CD4-positive, alpha-beta T cell treated with Interleukin-15 for 1 hour (primary cell): ENCODE measurements at regions not wholly inside any gene's neighbourhood (a gene's known extent, or its start where the extent isn't known, plus 50 kb on each side); places are given as distances from the start of the nearest gene placed in this dataset.

Experiments
- DNase-seq: peaks from one replicate; pipeline ENCODE4 v3.0.0-alpha.2; 2020

DNA sequence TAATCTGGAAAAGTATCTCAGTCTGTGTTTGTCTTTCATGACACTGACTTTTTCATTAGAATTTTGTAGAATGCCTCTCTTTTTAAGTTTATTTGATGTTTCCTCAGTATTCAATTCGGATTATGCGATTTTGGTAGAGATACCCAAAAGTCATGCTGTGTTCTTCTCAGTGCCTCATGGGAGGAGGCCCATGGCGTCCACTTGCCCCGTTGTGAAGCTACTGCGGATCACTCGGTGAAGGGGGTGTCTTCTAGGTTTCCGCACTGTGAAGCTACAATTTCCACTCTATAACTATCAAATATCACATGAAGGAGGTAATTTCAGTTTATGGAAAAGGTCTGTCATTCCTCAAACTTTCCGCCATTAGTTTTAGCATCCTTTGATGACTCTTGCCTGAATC, 794.0 kb downstream of the TBC1D22A start:
- no peak for DNase-seq

DNA sequence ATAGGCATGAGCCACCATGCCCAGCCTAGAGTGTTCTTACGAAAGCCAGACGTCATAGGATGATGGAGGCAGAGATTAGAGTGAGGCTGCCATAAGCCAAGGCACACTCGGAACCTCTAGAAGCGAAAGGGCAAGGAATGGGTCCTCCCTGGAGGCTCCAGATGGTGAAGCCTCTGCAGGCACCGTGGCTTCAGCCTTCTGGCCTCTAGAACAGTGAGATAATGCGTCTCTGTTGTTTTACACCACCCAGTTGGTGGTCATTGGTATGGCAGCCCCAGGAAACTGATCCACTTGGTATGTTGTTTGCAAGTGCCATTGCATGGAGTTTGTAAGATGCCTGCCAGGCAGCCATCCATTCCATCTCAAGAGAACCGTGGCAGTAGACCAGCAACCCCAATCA, 791.0 kb downstream of the TBC1D22A start:
- DNase-seq = no peak

DNA sequence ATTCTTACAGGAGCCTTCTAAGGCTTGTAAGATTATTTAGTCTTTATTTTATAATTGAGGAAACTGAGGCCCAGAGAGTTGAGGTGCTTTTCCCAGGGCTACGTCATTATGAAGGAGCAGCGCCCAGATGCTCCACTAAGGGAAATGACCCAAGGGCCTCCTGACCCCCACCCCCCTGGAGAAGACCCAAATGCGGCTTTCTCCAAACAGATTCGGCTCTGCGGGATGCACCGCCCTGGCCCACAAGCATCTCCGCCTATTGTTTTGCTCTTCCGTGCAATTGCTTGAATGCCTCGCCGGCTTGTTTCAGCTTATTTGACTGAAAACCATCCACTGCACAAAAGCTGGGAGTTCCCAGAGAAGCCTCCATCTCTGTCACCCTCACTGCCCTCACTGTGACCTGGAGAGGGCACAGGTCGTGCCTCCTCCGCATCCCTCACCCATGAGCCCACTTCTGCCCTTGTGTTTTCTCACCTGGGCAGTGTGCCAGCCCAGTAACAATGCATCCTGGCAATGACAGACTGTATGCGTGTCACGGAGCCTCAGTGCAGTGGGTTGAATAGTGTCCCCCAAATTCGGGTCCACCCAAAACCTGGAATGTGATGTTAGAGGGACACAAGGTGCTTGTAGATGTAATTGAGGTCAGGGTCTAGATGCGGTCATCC, 790.2 kb downstream of the TBC1D22A start:
- DNase-seq = no peak

DNA sequence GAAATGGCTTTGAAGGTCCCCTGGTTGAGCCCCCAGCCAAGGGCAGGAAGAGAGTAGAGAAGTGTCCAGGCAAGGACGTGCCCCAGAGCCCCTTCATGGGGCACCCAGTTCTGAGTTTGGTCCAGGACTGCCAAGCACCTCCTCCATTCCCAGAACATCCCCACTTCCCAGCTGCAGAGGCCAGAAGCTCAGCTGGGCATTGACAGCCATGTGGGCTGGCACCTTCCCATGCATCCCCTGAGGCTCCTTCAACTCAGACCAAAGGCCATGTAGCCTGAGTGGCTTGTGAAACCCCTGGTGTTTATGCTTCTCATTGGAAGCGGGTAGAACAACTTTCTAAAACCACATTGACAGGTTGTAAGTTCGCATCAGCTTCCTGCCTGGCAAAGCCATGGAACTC, 789.6 kb downstream of the TBC1D22A start:
- DNase-seq = no peak

- no peak for DNase-seq
Measured at GRCh38 chr22:47551431-47551775, 789.0 kb downstream of the TBC1D22A start.

DNA sequence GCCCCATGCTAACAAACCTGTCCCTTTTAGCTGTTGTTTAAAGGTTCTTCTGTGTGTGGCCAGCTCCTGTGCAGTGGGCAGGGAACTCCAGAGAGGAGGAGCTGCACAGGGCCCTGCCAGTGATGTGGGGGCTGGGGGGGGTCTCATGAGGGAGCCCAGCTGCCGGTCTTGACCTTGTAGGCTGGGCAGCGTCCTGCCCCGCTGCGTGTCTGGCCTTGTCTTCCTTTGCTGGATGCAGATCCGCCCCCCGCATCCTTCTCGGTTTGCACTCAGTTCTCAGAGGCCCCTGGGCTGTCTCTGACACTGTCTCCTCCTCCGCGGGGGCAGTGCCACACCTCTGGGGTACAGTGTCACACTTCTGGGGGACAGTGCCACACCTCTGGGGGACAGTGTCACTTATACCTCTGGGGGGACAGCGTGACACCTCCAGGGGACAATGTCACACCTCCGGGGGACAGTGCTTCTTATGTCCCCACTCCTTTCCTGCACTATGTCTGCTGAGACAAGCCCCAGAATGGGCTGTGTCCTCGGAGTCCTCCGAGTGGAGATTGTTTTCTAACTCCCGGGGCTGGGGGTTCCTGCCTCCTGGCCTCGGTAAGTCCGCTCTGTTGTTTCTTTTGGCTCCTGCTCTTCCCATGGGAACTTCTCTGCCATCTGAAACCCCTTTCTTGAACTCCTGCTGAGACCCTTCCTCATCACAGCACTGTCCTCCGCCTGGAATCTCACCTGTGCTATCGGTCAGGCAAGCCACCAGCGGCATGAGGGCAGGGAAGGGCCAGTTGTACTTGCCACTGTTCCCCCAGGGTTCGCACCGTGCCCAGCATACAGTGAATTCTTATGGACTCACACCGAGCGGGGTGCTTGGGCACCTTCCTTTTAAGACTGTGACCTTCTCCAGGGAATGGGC, 788.3 kb downstream of the TBC1D22A start:
- DNase-seq = no peak

GRCh38 chr22:47549741-47550340, 787.4 kb downstream of the TBC1D22A start:
- no peak for DNase-seq

- no peak for DNase-seq
Measured at GRCh38 chr22:47548953-47549740, 786.7 kb downstream of the TBC1D22A start.

- no peak for DNase-seq
Measured at GRCh38 chr22:47547881-47548650, 785.6 kb downstream of the TBC1D22A start.

DNA sequence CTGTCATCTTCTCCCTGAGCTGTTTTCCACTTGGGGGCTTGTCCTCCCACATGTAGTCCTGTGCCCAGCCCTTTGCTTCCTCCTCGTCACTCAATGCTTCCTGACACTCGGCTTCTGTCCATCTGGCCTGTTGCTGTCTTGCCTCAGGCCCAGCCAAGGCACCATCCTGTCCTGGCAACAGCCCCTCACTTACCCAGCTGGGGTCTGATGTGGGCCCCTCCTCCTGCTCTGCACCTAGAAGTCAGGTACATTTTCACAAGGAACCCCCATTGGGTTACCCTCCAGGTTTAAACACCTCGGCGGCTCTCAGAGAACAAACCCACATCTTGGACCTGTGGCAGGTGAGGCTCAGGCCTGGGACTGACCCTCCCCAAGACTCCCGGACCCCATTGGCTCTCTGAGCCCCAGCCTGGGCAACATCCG, 784.8 kb downstream of the TBC1D22A start:
- no peak for DNase-seq

- DNase-seq = no peak
Measured at GRCh38 chr22:47544696-47545095, 782.2 kb downstream of the TBC1D22A start.

GRCh38 chr22:47543447-47543846, 781.0 kb downstream of the TBC1D22A start:
- DNase-seq = no peak

DNA sequence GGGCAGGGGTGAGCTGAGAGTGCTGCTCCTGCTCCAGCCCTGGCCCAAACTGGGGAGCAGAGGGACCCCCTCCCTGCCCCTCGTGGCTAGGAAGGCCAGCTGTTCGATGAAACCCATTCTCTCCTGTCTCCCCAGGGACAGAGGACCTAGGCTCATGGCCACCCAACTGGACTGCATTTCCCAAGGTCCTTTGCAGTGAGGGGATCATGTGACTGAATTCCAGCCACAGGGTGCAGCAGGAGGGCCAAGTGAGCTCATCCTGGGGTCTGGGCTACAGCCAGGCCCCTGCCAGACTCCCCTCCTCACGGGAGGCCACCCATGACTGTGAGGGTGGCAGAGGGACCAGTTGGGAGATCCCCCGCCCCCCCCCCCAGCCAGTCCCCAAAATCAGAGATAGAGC, 777.6 kb downstream of the TBC1D22A start:
- no peak for DNase-seq

DNA sequence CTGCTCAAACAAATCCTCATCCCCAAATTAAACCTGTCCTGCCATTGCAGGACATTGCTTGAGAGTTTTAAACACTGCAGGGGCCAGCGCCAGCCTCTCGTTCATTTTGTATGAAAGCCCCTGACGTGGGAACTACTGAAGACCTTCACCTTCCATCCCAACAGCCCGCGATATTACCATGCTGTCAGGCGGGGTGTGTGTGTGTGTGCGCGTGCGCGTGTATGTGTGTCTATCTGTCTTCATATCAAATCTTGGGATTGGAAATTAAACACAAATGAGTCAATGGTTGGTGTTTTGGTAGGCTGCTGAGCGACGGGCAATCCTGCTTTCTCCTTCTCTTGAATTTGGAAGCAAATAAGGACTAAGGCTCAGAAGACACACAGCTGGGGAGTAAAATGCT, 776.9 kb downstream of the TBC1D22A start:
- no peak for DNase-seq

- DNase-seq = no peak
Measured at GRCh38 chr22:47535681-47536080, 773.2 kb downstream of the TBC1D22A start.

DNA sequence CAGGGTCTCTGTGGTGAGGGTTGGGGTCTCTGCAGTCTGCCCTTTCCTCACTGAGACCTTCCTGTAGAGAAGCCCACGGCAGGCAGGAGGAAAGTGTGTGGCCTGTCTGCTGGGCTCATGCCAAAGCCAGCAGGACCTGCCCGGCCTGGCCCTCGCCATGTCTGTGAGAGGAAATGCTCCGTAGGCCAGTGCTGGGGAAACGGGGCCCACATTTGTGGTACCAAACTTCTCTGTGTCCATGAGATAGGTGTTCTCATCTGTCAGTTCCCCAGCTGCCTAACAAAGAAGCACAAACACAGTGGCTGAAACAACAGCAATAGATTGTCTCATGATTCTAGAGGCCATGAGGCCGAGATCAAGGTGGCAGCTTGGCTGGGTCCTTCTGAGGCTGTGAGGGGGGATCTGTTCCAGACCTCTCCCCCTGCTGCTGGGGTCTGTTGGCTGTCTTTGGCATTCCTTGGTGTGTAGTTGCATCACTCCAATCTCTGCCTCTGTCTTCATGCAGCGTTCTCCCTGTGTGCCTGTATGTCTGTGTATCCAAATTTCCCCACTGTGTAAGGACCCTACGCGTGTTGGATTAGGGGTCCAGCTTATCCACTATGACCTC, 772.5 kb downstream of the TBC1D22A start:
- no peak for DNase-seq

GRCh38 chr22:47533961-47534803, 771.7 kb downstream of the TBC1D22A start:
- no peak for DNase-seq

GRCh38 chr22:47517062-47517461, 754.6 kb downstream of the TBC1D22A start:
- DNase-seq = no peak

DNA sequence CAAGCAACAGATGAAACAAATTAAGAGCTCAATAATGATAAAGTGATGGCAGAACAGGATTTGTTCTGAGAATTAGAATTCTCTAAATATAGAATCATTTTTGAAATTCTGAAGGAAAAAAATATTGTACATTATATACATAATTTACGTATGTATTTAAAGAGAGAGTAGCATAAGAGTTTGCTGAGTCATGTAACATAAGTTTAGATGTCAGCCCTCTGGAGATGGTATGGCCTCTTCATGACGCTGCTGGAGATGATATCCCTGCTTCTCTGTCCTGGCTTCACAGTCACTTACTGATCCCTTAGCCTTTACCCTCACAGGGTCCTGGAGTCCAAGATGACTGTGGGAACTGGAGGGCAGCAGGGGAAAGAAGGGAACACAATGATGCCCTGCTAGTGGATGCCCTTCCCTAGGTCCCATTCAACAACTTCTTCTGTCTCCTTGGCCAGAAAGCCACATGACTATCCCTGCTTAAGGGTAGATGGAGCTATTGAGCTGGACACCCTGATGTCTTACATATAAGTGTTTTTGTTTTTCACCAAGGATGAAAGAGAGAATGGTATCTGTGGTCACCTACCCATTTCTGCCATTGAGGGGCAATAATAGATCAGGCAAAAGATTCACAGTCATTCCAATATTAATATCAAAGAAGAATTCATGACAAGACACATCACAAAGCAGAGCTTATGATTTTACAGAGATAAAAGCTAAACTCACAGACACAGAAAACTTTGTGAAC, 753.1 kb downstream of the TBC1D22A start:
- DNase-seq = no peak

- DNase-seq = no peak
Measured at GRCh38 chr22:47512617-47513016, 750.2 kb downstream of the TBC1D22A start.
